Breast epithelium (tissue), 4 donors: ENCODE measurements at regions not wholly inside any gene's neighbourhood (a gene's known extent, or its start where the extent isn't known, plus 50 kb on each side); places are given as distances from the start of the nearest gene placed in this dataset.

Experiments
- DNase-seq, 2 donors: peaks; one replicate each; pipeline ENCODE4 v3.0.0-alpha.2; 2019; ENCODE audit warnings: low spot score in 2 of 2
- H3K27ac ChIP-seq, 2 donors: fragments of 200-600 bp; sonication (generic) in 1 of 2; one replicate each; pipeline ENCODE4 v1.5.1; 2016 to 2019; ENCODE audit warnings: mild to moderate bottlenecking in 1 of 2
- H3K27me3 ChIP-seq, 2 donors: fragments of 200-600 bp; sonication (generic) in 1 of 2; one replicate each; pipeline versions ENCODE4 v1.5.1 to v1.6.0; 2017 to 2019; ENCODE audit warnings: control low read depth in 1 of 2, mild to moderate bottlenecking in 1 of 2
- H3K36me3 ChIP-seq: fragments of 200-600 bp; one replicate; pipeline ENCODE4 v1.5.1; 2019
- H3K4me1 ChIP-seq, 2 donors: fragments of 200-600 bp; sonication (generic); one replicate each; pipeline ENCODE4 v1.5.1; 2016 to 2019; ENCODE audit warnings: control low read depth in 1 of 2
- H3K4me3 ChIP-seq, 3 donors: fragments of 200-600 bp; sonication (generic); 1 replicate in 2 of 3; 2 replicates in 1 of 3; pipeline ENCODE4 v1.5.1; 2016 to 2019; ENCODE audit warnings: mild to moderate bottlenecking in 3 of 3, moderate library complexity in 2 of 3
- H3K9me3 ChIP-seq, 2 donors: fragments of 200-600 bp; sonication (generic) in 1 of 2; one replicate each; pipeline ENCODE4 v1.5.1; 2016 to 2019; ENCODE audit warnings: control low read depth in 1 of 2
- POLR2A ChIP-seq: fragments of 450-650 bp; IDR thresholded peaks from one replicate; pipeline ENCODE4 v1.6.1; 2016; ENCODE audit warnings: antibody characterized with exemption, mild to moderate bottlenecking, moderate library complexity
- POLR2AphosphoS5 ChIP-seq, 3 donors: sonication (generic); formaldehyde crosslinking; IDR thresholded peaks; one replicate each; pipeline ENCODE4 v1.6.1; 2017; ENCODE audit warnings: antibody characterized with exemption in 3 of 3
- intact Hi-C: fragments of 100-400 bp; cut with DNase I; formaldehyde crosslinking; loops from one replicate; pipeline ENCODE4 v1.15.1; 2023; ENCODE audit warnings: low total_unique reads
- TF ChIP-seq, protein P1 (sequence below), 3 donors: fragments of 450-650 bp; IDR thresholded peaks; one replicate each; pipeline ENCODE4 v1.5.1; 2016 to 2017; ENCODE audit warnings: antibody characterized with exemption in 3 of 3, mild to moderate bottlenecking in 3 of 3, moderate library complexity in 3 of 3

DNA sequence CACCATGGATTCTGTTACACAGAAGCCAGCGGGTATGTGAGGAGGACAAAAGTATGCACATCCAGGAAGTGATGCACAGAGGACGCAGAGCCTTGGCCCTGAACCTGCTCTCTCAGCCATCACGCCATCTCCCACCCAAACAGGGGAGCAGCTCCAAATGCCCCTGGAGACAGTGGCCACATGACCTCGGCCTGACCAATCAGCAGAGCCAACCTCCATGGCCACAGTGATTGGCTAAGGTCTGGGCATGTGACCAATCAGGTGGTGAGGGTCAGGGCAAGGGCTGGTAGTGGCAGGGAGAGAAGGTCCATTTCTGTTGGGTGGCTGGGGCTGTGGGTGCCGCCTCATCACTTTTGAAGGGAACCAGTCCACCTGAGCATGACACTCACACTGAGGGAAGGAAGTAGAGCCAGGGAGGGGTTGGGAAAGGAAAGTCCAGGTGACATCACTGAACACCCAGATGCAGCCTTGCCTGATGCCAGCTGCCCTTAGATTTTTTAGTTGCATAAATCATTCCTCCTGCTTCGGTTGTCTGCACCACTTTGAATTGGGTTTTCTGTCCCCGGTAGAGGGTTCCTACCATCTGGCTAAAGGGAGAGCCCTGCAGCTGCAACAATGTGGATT, 70.3 kb upstream of the IQSEC1 start:
- intact Hi-C loops = no loop called here
- H3K4me1 ChIP-seq = no peaks in the 10 kb centered on the region
- no peaks in the 10 kb centered on the region for H3K36me3 ChIP-seq
- H3K9me3 ChIP-seq = no peaks in the 10 kb centered on the region
- no peak for TF ChIP-seq POLR2A
- TF ChIP-seq, protein P1, sequence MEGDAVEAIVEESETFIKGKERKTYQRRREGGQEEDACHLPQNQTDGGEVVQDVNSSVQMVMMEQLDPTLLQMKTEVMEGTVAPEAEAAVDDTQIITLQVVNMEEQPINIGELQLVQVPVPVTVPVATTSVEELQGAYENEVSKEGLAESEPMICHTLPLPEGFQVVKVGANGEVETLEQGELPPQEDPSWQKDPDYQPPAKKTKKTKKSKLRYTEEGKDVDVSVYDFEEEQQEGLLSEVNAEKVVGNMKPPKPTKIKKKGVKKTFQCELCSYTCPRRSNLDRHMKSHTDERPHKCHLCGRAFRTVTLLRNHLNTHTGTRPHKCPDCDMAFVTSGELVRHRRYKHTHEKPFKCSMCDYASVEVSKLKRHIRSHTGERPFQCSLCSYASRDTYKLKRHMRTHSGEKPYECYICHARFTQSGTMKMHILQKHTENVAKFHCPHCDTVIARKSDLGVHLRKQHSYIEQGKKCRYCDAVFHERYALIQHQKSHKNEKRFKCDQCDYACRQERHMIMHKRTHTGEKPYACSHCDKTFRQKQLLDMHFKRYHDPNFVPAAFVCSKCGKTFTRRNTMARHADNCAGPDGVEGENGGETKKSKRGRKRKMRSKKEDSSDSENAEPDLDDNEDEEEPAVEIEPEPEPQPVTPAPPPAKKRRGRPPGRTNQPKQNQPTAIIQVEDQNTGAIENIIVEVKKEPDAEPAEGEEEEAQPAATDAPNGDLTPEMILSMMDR (IDR thresholded peaks at IDR 0.05) = no peak
- no peak for TF ChIP-seq POLR2AphosphoS5 (IDR thresholded peaks at IDR 0.05)
- H3K4me3 ChIP-seq = no peak overlapping the region
- H3K27ac ChIP-seq = no peak overlapping the region
- DNase-seq = peak in 1 of 2 donors; percentile 49
- H3K27me3 ChIP-seq = no peaks in the 10 kb centered on the region

DNA sequence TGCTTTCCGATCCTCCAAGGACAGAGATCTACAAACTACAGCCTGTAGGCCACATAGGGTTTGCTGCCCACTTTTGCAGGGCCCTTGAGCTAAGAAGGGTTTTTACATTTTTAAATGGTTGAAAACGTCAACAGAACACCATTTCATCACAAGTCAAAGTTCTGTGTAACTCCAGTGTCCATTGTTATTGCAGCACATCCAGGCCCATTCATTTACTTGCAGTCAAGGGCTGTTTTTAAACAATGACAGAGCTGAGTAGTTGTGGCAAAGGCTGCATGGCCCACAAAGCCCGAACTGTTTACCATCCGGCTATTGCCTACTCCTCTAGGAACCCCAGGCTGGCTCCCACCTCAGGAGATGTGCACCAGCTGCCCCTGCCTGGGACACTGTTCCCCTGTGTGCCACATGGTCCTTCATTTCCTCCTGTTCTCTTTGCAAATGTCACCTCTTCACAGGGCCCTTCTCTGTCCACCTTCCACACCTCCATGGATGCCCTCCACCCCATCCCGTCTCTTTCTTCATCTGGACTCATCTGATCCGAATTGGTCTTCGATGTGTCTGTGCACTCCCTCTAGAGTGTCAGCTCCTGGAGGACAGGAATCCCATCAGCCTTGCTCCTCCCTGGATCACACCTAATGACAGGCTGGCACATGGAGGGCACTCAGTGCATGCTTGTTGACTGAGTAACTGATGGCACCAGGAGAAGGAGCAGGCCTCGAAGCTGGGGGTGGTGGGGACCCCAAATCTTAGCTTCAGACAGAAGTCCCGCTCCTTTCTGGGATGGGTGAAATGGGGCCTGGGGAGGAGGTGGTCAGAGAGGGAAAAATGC, 69.5 kb upstream of the IQSEC1 start:
- Histone ChIP-seq H3K27me3 (no peaks in the 10 kb centered on the region), H3K4me1 (no peaks in the 10 kb centered on the region), H3K4me3 (no peak overlapping the region), H3K27ac (no peak overlapping the region), H3K9me3 (no peaks in the 10 kb centered on the region), H3K36me3 (no peaks in the 10 kb centered on the region)
- no peak for TF ChIP-seq POLR2AphosphoS5 (IDR thresholded peaks at IDR 0.05)
- TF ChIP-seq POLR2A = no peak
- TF ChIP-seq, protein P1 (IDR thresholded peaks at IDR 0.05) = no peak
- intact Hi-C loops = no loop called here
- DNase-seq = peak in 1 of 2 donors; percentile 33

DNA sequence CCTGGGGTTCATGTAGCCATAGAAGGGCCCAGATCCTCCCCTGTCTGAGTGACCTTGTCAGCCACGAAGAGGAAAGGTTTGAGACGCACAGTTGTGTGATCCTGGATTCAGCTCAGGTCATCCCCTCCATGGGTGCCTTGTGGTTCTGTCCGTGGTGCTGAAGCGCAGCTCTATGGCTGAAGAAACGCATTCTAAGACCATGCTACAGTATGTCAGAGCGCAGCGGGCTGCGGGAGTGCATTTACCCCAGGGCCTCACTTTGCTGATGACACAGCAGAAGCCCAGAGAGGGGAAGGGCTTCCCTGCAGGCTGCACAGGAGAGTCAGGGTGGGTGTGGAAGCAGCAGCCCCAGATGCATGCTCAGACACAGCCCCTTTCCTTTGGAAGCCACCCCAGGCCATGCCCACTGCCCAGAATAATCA, 68.8 kb upstream of the IQSEC1 start:
- H3K9me3 ChIP-seq = no peaks in the 10 kb centered on the region
- no peak for TF ChIP-seq POLR2AphosphoS5 (IDR thresholded peaks at IDR 0.05)
- no peak for TF ChIP-seq POLR2A
- TF ChIP-seq, protein P1 (IDR thresholded peaks at IDR 0.05) = no peak
- H3K36me3 ChIP-seq = no peaks in the 10 kb centered on the region
- no peaks in the 10 kb centered on the region for H3K27me3 ChIP-seq
- H3K27ac ChIP-seq = no peak overlapping the region
- intact Hi-C loops = no loop called here
- peak in 1 of 2 donors; percentile 46 for DNase-seq
- H3K4me3 ChIP-seq = no peak overlapping the region
- H3K4me1 ChIP-seq = no peaks in the 10 kb centered on the region

DNA sequence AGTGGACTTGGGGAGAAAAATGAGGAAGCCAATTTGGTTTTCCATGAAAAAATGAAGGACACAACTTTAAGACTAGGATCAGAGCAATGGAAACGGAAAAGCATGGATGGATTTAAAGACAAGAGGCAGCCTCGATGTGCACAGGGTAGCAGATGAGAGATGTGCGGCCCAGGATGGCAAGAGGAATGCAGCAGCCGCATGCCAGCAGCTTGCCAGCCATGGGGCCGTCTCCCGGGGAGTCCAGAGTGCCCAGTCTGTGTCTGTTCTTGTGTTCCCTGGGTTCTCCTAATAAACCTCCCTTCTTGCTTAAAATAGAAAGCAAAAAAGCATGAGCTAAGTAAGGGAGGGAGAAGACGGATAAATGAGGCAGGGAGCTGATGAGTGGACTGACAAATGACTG, 68.0 kb upstream of the IQSEC1 start:
- Histone ChIP-seq H3K36me3 (no peaks in the 10 kb centered on the region), H3K27ac (no peak overlapping the region), H3K9me3 (no peaks in the 10 kb centered on the region), H3K4me1 (no peaks in the 10 kb centered on the region), H3K27me3 (no peaks in the 10 kb centered on the region), H3K4me3 (no peak overlapping the region)
- TF ChIP-seq POLR2AphosphoS5 (IDR thresholded peaks at IDR 0.05) (no peak), POLR2A (no peak)
- DNase-seq = peak in 1 of 2 donors; percentile 34
- intact Hi-C loops = no loop called here

DNA sequence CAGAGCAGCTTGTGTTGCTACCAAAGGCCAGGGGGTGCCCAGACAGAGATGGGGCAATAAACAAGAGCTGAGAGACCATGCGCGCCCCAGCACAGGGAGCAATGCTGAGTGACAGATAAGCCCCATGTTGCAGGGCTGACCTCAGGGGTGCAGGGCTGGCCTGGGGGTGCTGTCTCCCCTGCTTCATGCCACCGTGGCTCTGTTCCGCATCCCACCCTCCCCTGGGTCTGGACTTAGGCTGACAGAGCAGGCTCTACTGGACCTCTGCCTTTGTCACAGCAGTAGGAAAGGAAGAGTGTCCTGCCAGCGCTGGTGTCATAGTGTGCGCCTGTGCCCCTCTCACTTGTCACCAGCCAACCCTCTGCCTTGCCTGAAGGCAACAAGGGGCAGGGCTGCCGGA, 67.4 kb upstream of the IQSEC1 start:
- H3K9me3 ChIP-seq = no peaks in the 10 kb centered on the region
- H3K4me3 ChIP-seq = no peak overlapping the region
- TF ChIP-seq, protein P1 (IDR thresholded peaks at IDR 0.05) = no peak
- no peak for TF ChIP-seq POLR2AphosphoS5 (IDR thresholded peaks at IDR 0.05)
- TF ChIP-seq POLR2A = no peak
- H3K36me3 ChIP-seq = no peaks in the 10 kb centered on the region
- DNase-seq = peak in 1 of 2 donors; percentile 38
- intact Hi-C loops = no loop called here
- no peaks in the 10 kb centered on the region for H3K27me3 ChIP-seq
- no peaks in the 10 kb centered on the region for H3K4me1 ChIP-seq
- no peak overlapping the region for H3K27ac ChIP-seq
